Adrenal gland (tissue), 9 donors: ENCODE measurements at regions not wholly inside any gene's neighbourhood (a gene's known extent, or its start where the extent isn't known, plus 50 kb on each side); places are given as distances from the start of the nearest gene placed in this dataset.

Experiments
- DNase-seq, 7 donors: peaks; one replicate each; pipeline ENCODE4 v3.0.0-alpha.2; 2019 to 2020
- H3K27ac ChIP-seq, 5 donors: fragments of 200-600 bp; sonication (generic) in 4 of 5; 1 replicate in 3 of 5; 2 replicates in 2 of 5; pipeline versions ENCODE4 v1.5.1 to v1.8.0; 2016 to 2020; ENCODE audit warnings: mild to moderate bottlenecking in 1 of 5
- H3K27me3 ChIP-seq: fragments of 200-600 bp; 2 replicates; pipeline ENCODE4 v1.8.0; 2021
- H3K36me3 ChIP-seq, 2 donors: fragments of 200-600 bp; replicated peaks in 1 of 2; 1 replicate in 1 of 2; 2 replicates in 1 of 2; pipeline versions ENCODE4 v1.5.1 to v1.8.0; 2018 to 2022
- H3K4me1 ChIP-seq, 2 donors: fragments of 200-600 bp; replicated peaks in 1 of 2; 1 replicate in 1 of 2; 2 replicates in 1 of 2; pipeline versions ENCODE4 v1.5.1 to v1.8.0; 2018 to 2021
- H3K4me3 ChIP-seq, 4 donors: fragments of 200-600 bp; sonication (generic) in 3 of 4; one replicate each; pipeline ENCODE4 v1.5.1; 2016 to 2018
- H3K9me3 ChIP-seq, 3 donors: fragments of 200-600 bp; sonication (generic) in 1 of 3; replicated peaks in 1 of 3; 1 replicate in 2 of 3; 2 replicates in 1 of 3; pipeline versions ENCODE4 v1.5.1 to v1.8.0; 2016 to 2021
- POLR2A ChIP-seq, 2 donors: fragments of 450-650 bp; IDR thresholded peaks; one replicate each; pipeline ENCODE4 v1.6.1; 2017; ENCODE audit warnings: antibody characterized with exemption in 2 of 2, mild to moderate bottlenecking in 2 of 2, moderate library complexity in 1 of 2
- WGBS, 4 donors: extraction: QIAGEN DNeasy Blood & Tissue Kit in 2 of 4; methylation state at CpG; one replicate each; pipeline versions ENCODE4 v1.1.5 to v1.1.7; 2013 to 2017; 5-methylcytosine and 5-hydroxymethylcytosine counted together
- intact Hi-C, 2 donors: fragments of 100-400 bp; cut with DNase I; formaldehyde crosslinking; loops; one replicate each; pipeline versions ENCODE4 v1.14.1 to v1.15.0; 2022 to 2023
- TF ChIP-seq, protein P1 (sequence below), 6 experiments: fragments of 450-650 bp in 4 of 6; fragments of 200-600 bp in 2 of 6; sonication (generic) in 1 of 6; IDR thresholded peaks; 1 replicate in 5 of 6; 2 replicates in 1 of 6; pipeline versions ENCODE4 v1.5.1 to v1.8.0; 2016 to 2021; ENCODE audit warnings: antibody characterized with exemption in 6 of 6, mild to moderate bottlenecking in 2 of 6, moderate library complexity in 1 of 6
- donor health status: healthy with polysubstance abuse.
- donor health status: Bipolar disorder and iron deficiency.
- donor health status: DM: yes; HTN: yes; CAD: no.
- donor health status: DM: no; HTN: no; CAD: no.
- donor health status: DM: no; HTN: no; CAD: no.

DNA sequence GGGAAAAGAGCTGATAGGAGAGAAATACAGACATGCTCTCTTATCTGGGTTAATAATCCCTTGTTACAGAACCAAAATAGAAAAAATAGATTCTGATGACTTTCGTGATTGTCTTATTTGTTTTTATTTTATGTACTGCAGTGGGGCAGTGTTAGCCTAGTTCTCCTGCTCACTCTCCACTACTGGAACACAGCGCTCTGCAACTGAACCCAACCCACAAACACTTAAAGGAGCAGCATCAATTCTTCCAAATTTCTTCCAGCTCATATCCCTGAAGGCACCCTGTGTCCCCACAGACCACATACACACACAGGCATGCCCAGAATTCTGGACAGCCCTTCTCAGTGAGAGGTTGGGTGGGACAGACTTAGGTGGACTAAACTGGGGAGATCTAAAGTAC lies 160.6 kb downstream of the SS18 start:
- Histone ChIP-seq H3K36me3 (no peaks in the 10 kb centered on the region), H3K27ac (no peak overlapping the region), H3K4me3 (no peak overlapping the region), H3K27me3 (no peaks in the 10 kb centered on the region), H3K9me3 (no peaks in the 10 kb centered on the region), H3K4me1 (no peaks in the 10 kb centered on the region)
- TF ChIP-seq POLR2A (IDR thresholded peaks at IDR 0.05) = no peak
- TF ChIP-seq, protein P1, sequence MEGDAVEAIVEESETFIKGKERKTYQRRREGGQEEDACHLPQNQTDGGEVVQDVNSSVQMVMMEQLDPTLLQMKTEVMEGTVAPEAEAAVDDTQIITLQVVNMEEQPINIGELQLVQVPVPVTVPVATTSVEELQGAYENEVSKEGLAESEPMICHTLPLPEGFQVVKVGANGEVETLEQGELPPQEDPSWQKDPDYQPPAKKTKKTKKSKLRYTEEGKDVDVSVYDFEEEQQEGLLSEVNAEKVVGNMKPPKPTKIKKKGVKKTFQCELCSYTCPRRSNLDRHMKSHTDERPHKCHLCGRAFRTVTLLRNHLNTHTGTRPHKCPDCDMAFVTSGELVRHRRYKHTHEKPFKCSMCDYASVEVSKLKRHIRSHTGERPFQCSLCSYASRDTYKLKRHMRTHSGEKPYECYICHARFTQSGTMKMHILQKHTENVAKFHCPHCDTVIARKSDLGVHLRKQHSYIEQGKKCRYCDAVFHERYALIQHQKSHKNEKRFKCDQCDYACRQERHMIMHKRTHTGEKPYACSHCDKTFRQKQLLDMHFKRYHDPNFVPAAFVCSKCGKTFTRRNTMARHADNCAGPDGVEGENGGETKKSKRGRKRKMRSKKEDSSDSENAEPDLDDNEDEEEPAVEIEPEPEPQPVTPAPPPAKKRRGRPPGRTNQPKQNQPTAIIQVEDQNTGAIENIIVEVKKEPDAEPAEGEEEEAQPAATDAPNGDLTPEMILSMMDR (IDR thresholded peaks at IDR 0.05) = no peak
- DNase-seq = no peak
- intact Hi-C loops = no loop called here
- 60 to 74% (median 61%) methylated on average over 2 of the region's 2 CpGs for WGBS, 4 donors

DNA sequence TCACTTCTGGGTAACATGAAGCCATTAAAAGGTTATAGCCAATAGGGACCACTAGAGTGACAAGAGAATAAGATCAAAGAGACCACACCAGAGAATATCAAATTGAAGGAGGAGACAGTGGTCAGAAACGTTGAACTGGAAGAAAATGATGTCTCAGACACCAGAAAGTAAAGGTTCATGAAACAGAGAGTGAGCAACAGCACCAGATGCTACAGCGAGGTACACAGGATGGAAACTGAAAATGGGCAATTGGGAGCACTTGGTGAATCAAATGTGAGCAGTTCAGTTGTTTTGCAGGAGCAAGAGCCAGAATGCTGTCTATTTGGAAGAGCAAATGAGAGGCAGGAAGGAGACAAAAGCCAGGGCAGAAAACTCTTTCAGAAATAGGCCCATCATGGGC lies 162.6 kb downstream of the SS18 start:
- TF ChIP-seq POLR2A (IDR thresholded peaks at IDR 0.05) = no peak
- TF ChIP-seq, protein P1 (IDR thresholded peaks at IDR 0.05) = no peak
- Histone ChIP-seq H3K9me3 (no peaks in the 10 kb centered on the region), H3K36me3 (no peaks in the 10 kb centered on the region), H3K27ac (no peak overlapping the region), H3K4me1 (no peaks in the 10 kb centered on the region), H3K27me3 (no peaks in the 10 kb centered on the region), H3K4me3 (no peak overlapping the region)
- intact Hi-C loops = no loop called here
- WGBS, 4 donors = 68 to 83% (median 76%) methylated on average over 2 of the region's 2 CpGs
- DNase-seq = no peak

DNA sequence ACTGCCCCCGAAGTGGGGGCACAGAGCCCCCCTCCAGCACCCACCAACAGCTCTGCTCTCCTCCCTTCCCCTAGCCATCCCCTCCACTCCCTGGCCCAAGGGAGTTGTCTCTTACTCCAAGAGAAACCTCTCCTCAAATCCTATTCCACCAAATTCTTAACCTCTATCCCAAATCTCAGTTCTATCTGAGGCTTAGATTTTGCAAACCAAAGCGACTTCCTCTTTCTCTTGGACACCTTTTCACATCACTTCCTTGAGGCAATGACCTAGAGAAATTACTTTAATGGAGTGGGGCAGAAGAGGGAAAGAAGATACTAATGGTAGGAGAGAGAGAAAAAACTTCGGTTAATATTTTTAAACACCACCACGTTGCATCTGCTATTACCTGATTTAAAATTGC lies 167.2 kb downstream of the SS18 start:
- no peak for DNase-seq
- intact Hi-C loops = no loop called here
- no peak overlapping the region for H3K4me3 ChIP-seq
- no peak for TF ChIP-seq POLR2A (IDR thresholded peaks at IDR 0.05)
- TF ChIP-seq, protein P1 (IDR thresholded peaks at IDR 0.05) = no peak
- H3K27me3 ChIP-seq = no peaks in the 10 kb centered on the region
- 90 to 94% (median 93%) methylated on average over 4 of the region's 4 CpGs for WGBS, 4 donors
- H3K9me3 ChIP-seq = no peaks in the 10 kb centered on the region
- no peaks in the 10 kb centered on the region for H3K4me1 ChIP-seq
- no peak overlapping the region for H3K27ac ChIP-seq
- no peaks in the 10 kb centered on the region for H3K36me3 ChIP-seq

DNA sequence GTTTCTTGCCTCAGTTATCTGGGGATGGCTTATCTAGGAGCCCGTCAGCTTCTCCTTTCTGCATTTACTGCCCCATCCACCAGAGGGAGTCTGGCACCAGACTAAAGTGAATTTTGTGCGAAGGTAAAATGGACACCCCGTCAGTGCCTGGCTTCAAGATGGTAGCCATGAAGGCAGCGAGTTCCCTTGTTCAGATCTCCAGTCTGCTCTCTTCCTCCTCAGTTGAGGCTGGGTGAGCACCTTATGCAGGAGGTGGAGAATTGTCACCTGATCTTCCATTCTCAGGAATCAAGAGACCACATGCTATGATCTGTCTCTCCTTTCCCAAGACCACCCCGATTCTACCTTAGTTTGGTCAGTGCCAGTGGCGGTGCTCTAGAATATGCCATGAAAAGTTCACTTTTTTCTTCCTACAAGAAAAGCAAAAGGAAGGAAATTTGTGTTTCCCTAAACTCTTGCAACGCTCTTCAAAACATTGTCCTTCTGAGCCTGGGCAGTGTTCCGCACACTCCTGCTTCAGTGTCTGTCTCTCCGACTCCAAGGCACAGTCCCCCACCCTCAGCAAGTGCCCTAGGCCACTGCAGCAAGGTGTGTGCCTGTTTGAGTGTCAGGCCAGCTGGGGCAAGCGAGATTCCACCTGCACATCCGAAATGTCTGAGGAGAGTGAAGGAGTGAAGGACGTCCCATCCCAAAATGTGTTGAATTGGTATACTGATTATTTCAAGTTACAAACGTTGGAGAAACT lies 168.6 kb downstream of the SS18 start:
- peak; percentile 27 to 69 (median 54) for DNase-seq
- WGBS, 4 donors = 75 to 83% (median 82%) methylated on average over 13 of the region's 13 CpGs
- H3K27me3 ChIP-seq = no peaks in the 10 kb centered on the region
- intact Hi-C loops = no loop called here
- no peaks in the 10 kb centered on the region for H3K36me3 ChIP-seq
- H3K4me3 ChIP-seq = no peak overlapping the region
- TF ChIP-seq, protein P1 (IDR thresholded peaks at IDR 0.05) = peak; percentile 47 to 70 (median 60)
- TF ChIP-seq POLR2A (IDR thresholded peaks at IDR 0.05) = no peak
- H3K27ac ChIP-seq = no peak overlapping the region
- no peaks in the 10 kb centered on the region for H3K4me1 ChIP-seq
- H3K9me3 ChIP-seq = no peaks in the 10 kb centered on the region
